SK-N-SH (cell line): ENCODE measurements at regions not wholly inside any gene's neighbourhood (a gene's known extent, or its start where the extent isn't known, plus 50 kb on each side); places are given as distances from the start of the nearest gene placed in this dataset.

Experiments
- CTCF ChIA-PET: fragments of 300-600, 350-600 bp; formaldehyde crosslinking; extraction: SDS; loops from one replicate; lab custom pipeline; 2021; lab: Yijun Ruan, JAX
- POLR2A ChIA-PET: fragments of 350-600 bp; sonication (Branson Sonifier 250); formaldehyde crosslinking; extraction: SDS; loops from one replicate; lab custom pipeline; 2020; ENCODE audit warnings: antibody characterized with exemption, inconsistent platforms; lab: Yijun Ruan, JAX
- DNase-seq: peaks from one replicate; pipeline ENCODE4 v3.0.0; 2012
- H2AFZ ChIP-seq: fragments of 200-600 bp; sonication (generic); 2 replicates; pipeline ENCODE4 v1.8.1; 2016; ENCODE audit warnings: antibody characterized with exemption, mild to moderate bottlenecking, low read depth
- H3F3A ChIP-seq: fragments of 200-600 bp; sonication (generic); replicated peaks from 2 replicates; pipeline ENCODE3; 2016; ENCODE audit warnings: antibody characterized with exemption, mild to moderate bottlenecking; ENCODE audit not compliant: insufficient read depth
- H3K27ac ChIP-seq, 2 experiments: fragments of 200-500 bp in 1 of 2; fragments of 200-600 bp in 1 of 2; sonication (Bioruptor generic) in 1 of 2; sonication (generic), shearing (Covaris generic) in 1 of 2; 2 replicates each; pipeline versions ENCODE4 v1.5.1 to v1.6.1; 2014 to 2016; ENCODE audit warnings: low read depth in 2 of 2, inconsistent platforms in 1 of 2, low read length in 1 of 2, mild to moderate bottlenecking in 1 of 2, mixed read lengths in 1 of 2
- H3K27me3 ChIP-seq: fragments of 200-600 bp; sonication (generic), shearing (Covaris generic); 2 replicates; pipeline ENCODE4 v1.6.1; 2016; ENCODE audit warnings: mixed run types; ENCODE audit not compliant: insufficient read depth
- H3K36me3 ChIP-seq, 2 experiments: fragments of 200-500 bp in 1 of 2; fragments of 200-600 bp in 1 of 2; sonication (Bioruptor generic) in 1 of 2; sonication (generic) in 1 of 2; replicated peaks in 1 of 2; 2 replicates each; pipeline versions ENCODE3 to v1.5.1; 2014 to 2016; ENCODE audit warnings: low read length in 1 of 2, mild to moderate bottlenecking in 1 of 2; ENCODE audit not compliant: insufficient read depth in 2 of 2, control insufficient read depth in 1 of 2
- H3K4me1 ChIP-seq, 2 experiments: fragments of 200-500 bp in 1 of 2; fragments of 200-600 bp in 1 of 2; sonication (Bioruptor generic) in 1 of 2; sonication (generic), shearing (Covaris generic) in 1 of 2; 2 replicates each; pipeline versions ENCODE4 v1.5.1 to v1.6.1; 2014 to 2016; ENCODE audit warnings: low read depth in 1 of 2, low read length in 1 of 2, mixed run types in 1 of 2; ENCODE audit not compliant: insufficient read depth in 2 of 2, control insufficient read depth in 1 of 2
- H3K4me2 ChIP-seq: fragments of 200-600 bp; sonication (generic), shearing (Covaris generic); 2 replicates; pipeline ENCODE4 v1.6.1; 2017; ENCODE audit warnings: mixed run types
- H3K4me3 ChIP-seq, 2 experiments: fragments of 200-500 bp in 1 of 2; fragments of 200-600 bp in 1 of 2; sonication (Bioruptor generic) in 1 of 2; sonication (generic), shearing (Covaris generic) in 1 of 2; 2 replicates each; pipeline versions ENCODE4 v1.5.1 to v1.8.1; 2014 to 2016; ENCODE audit warnings: low read depth in 2 of 2, inconsistent platforms in 1 of 2, low read length in 1 of 2, mild to moderate bottlenecking in 1 of 2, mixed read lengths in 1 of 2, moderate library complexity in 1 of 2
- H3K79me2 ChIP-seq: fragments of 200-600 bp; sonication (generic); 2 replicates; pipeline ENCODE4 v1.8.1; 2017; ENCODE audit warnings: mild to moderate bottlenecking; ENCODE audit not compliant: insufficient read depth
- H3K9ac ChIP-seq: fragments of 200-600 bp; sonication (generic); 2 replicates; pipeline ENCODE4 v1.6.1; 2017; ENCODE audit warnings: mixed run types
- H3K9me2 ChIP-seq: fragments of 200-600 bp; sonication (generic); 2 replicates; pipeline ENCODE4 v1.6.1; 2017; ENCODE audit warnings: mixed run types
- H3K9me3 ChIP-seq: fragments of 200-600 bp; sonication (generic); 2 replicates; pipeline ENCODE4 v1.6.1; 2017; ENCODE audit warnings: mixed run types, mild to moderate bottlenecking, moderate library complexity
- H4K20me1 ChIP-seq: fragments of 200-600 bp; sonication (generic); 2 replicates; pipeline ENCODE4 v1.6.1; 2017; ENCODE audit warnings: mild to moderate bottlenecking, mixed run types; ENCODE audit not compliant: insufficient read depth
- CHD2 ChIP-seq: fragments of 150-350 bp; IDR thresholded peaks from 2 replicates; pipeline ENCODE4 v1.6.1; 2018; ENCODE audit warnings: low read length; ENCODE audit not compliant: partially characterized antibody
- CTCF ChIP-seq: fragments of 200-600 bp; sonication (generic); IDR thresholded peaks from 2 replicates; pipeline ENCODE4 v1.6.1; 2017; ENCODE audit warnings: antibody characterized with exemption, mild to moderate bottlenecking, moderate library complexity
- FOSL2 ChIP-seq: IDR thresholded peaks from 2 replicates; pipeline ENCODE4 v1.4.0; 2012; ENCODE audit warnings: low read depth, mild to moderate bottlenecking, moderate library complexity, borderline replicate concordance
- FOXJ3 ChIP-seq: sonication (generic); formaldehyde crosslinking; IDR thresholded peaks from 2 replicates; pipeline ENCODE4 v1.5.1; 2020; ENCODE audit warnings: mild to moderate bottlenecking, missing genetic modification reagents
- FOXM1 ChIP-seq: IDR thresholded peaks from 2 replicates; pipeline ENCODE4 v1.4.0; 2012; ENCODE audit warnings: low read depth, mild to moderate bottlenecking
- GABPA ChIP-seq: IDR thresholded peaks from 2 replicates; pipeline ENCODE4 v1.4.0; 2012; ENCODE audit warnings: low read depth, mild to moderate bottlenecking
- NFIC ChIP-seq: IDR thresholded peaks from 2 replicates; pipeline ENCODE4 v1.4.0; 2012; ENCODE audit warnings: borderline replicate concordance
- RFX5 ChIP-seq: IDR thresholded peaks from 2 replicates; pipeline ENCODE4 v1.6.1; 2012; ENCODE audit warnings: mild to moderate bottlenecking, improper control_type of control experiment, low read length
- RXRA ChIP-seq: IDR thresholded peaks from 2 replicates; pipeline ENCODE4 v1.4.0; 2012; ENCODE audit warnings: low read depth, mild to moderate bottlenecking, borderline replicate concordance
- SMC3 ChIP-seq: IDR thresholded peaks from 2 replicates; pipeline ENCODE4 v1.6.1; 2012; ENCODE audit warnings: low read depth, low read length, improper control_type of control experiment
- TAF1 ChIP-seq: IDR thresholded peaks from 2 replicates; pipeline ENCODE4 v1.6.1; 2012; ENCODE audit warnings: low read depth, mild to moderate bottlenecking, low read length, moderate library complexity, borderline replicate concordance
- TCF12 ChIP-seq: IDR thresholded peaks from 2 replicates; pipeline ENCODE4 v1.4.0; 2012
- USF1 ChIP-seq: IDR thresholded peaks from 2 replicates; pipeline ENCODE4 v1.4.0; 2012; ENCODE audit warnings: low read depth, borderline replicate concordance
- WGBS: methylation state at CpG from one replicate; pipeline ENCODE4 v1.1.6; 2017; ENCODE audit warnings: low lambda C conversion rate; 5-methylcytosine and 5-hydroxymethylcytosine counted together
- TF ChIP-seq, protein P1 (sequence below): fragments of 150-350 bp; IDR thresholded peaks from 2 replicates; pipeline ENCODE4 v1.6.1; 2017; ENCODE audit warnings: antibody characterized with exemption, low read length, low read depth, borderline replicate concordance
- TF ChIP-seq, protein P2 (sequence below): IDR thresholded peaks from 2 replicates; pipeline ENCODE4 v1.6.1; 2012; ENCODE audit warnings: mild to moderate bottlenecking, low read depth, low read length, moderate library complexity
- TF ChIP-seq, protein P3 (sequence below): IDR thresholded peaks from 2 replicates; pipeline ENCODE4 v1.4.0; 2012; ENCODE audit warnings: low read depth
- TF ChIP-seq, protein P4 (sequence below): IDR thresholded peaks from 2 replicates; pipeline ENCODE4; 2012

- H2AFZ ChIP-seq, result no peak overlapping the region
- H4K20me1 ChIP-seq, result no peaks in the 10 kb centered on the region
- 0% methylated on average over 1 of the region's 1 CpG for WGBS
- H3K36me3 ChIP-seq, result no peaks in the 10 kb centered on the region
- ChIA-PET POLR2A (no interaction called here), CTCF (no interaction called here)
- H3K9ac ChIP-seq, result no peak overlapping the region
- H3K9me2 ChIP-seq, result no peaks in the 10 kb centered on the region
- H3K4me2 ChIP-seq, result no peak overlapping the region
- no peaks in the 10 kb centered on the region for H3K4me1 ChIP-seq
- H3K79me2 ChIP-seq, result no peaks in the 10 kb centered on the region
- H3K27ac ChIP-seq, result no peak overlapping the region
- H3K4me3 ChIP-seq, result no peak overlapping the region
- no peaks in the 10 kb centered on the region for H3F3A ChIP-seq
- DNase-seq, result no peak
- TF ChIP-seq, protein P1, sequence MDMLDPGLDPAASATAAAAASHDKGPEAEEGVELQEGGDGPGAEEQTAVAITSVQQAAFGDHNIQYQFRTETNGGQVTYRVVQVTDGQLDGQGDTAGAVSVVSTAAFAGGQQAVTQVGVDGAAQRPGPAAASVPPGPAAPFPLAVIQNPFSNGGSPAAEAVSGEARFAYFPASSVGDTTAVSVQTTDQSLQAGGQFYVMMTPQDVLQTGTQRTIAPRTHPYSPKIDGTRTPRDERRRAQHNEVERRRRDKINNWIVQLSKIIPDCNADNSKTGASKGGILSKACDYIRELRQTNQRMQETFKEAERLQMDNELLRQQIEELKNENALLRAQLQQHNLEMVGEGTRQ, result no peak
- TF ChIP-seq SMC3, result no peak
- no peak for TF ChIP-seq NFIC
- TF ChIP-seq, protein P2, sequence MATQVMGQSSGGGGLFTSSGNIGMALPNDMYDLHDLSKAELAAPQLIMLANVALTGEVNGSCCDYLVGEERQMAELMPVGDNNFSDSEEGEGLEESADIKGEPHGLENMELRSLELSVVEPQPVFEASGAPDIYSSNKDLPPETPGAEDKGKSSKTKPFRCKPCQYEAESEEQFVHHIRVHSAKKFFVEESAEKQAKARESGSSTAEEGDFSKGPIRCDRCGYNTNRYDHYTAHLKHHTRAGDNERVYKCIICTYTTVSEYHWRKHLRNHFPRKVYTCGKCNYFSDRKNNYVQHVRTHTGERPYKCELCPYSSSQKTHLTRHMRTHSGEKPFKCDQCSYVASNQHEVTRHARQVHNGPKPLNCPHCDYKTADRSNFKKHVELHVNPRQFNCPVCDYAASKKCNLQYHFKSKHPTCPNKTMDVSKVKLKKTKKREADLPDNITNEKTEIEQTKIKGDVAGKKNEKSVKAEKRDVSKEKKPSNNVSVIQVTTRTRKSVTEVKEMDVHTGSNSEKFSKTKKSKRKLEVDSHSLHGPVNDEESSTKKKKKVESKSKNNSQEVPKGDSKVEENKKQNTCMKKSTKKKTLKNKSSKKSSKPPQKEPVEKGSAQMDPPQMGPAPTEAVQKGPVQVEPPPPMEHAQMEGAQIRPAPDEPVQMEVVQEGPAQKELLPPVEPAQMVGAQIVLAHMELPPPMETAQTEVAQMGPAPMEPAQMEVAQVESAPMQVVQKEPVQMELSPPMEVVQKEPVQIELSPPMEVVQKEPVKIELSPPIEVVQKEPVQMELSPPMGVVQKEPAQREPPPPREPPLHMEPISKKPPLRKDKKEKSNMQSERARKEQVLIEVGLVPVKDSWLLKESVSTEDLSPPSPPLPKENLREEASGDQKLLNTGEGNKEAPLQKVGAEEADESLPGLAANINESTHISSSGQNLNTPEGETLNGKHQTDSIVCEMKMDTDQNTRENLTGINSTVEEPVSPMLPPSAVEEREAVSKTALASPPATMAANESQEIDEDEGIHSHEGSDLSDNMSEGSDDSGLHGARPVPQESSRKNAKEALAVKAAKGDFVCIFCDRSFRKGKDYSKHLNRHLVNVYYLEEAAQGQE, result no peak
- TF ChIP-seq CTCF, result no peak
- TF ChIP-seq GABPA, result no peak
- TF ChIP-seq TCF12, result no peak
- no peak for TF ChIP-seq CHD2
- no peak for TF ChIP-seq RXRA
- TF ChIP-seq FOXM1, result no peak
- TF ChIP-seq FOSL2, result no peak
- no peak for TF ChIP-seq RFX5
- H3K27me3 ChIP-seq, result no peaks in the 10 kb centered on the region
- peaks cover 12% of the 10 kb centered on the region; the same call in 1 of the 2 replicates for H3K9me3 ChIP-seq
Observed at GRCh38 chr5:63860379-63860778, 101.9 kb downstream of the HTR1A start.

- Histone ChIP-seq H3K9me3 (no peaks in the 10 kb centered on the region), H3K27me3 (no peaks in the 10 kb centered on the region), H3F3A (no peaks in the 10 kb centered on the region), H3K79me2 (no peaks in the 10 kb centered on the region), H3K9ac (no peak overlapping the region), H3K9me2 (no peaks in the 10 kb centered on the region), H4K20me1 (no peaks in the 10 kb centered on the region), H3K4me2 (no peak overlapping the region), H3K4me1 (no peaks in the 10 kb centered on the region), H3K36me3 (no peaks in the 10 kb centered on the region), H3K4me3 (no peak overlapping the region), H3K27ac (no peak overlapping the region), H2AFZ (no peak overlapping the region)
- DNase-seq, result no peak
- POLR2A ChIA-PET, result no interaction called here
- CTCF ChIA-PET, result no interaction called here
- WGBS, result 4% methylated on average over 2 of the region's 2 CpGs
- TF ChIP-seq FOXJ3 (no peak), TAF1 (no peak), NFIC (no peak), USF1 (no peak), CHD2 (no peak)
- TF ChIP-seq, protein P3, sequence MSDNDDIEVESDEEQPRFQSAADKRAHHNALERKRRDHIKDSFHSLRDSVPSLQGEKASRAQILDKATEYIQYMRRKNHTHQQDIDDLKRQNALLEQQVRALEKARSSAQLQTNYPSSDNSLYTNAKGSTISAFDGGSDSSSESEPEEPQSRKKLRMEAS, result no peak
- TF ChIP-seq, protein P1, result no peak
- TF ChIP-seq, protein P4, sequence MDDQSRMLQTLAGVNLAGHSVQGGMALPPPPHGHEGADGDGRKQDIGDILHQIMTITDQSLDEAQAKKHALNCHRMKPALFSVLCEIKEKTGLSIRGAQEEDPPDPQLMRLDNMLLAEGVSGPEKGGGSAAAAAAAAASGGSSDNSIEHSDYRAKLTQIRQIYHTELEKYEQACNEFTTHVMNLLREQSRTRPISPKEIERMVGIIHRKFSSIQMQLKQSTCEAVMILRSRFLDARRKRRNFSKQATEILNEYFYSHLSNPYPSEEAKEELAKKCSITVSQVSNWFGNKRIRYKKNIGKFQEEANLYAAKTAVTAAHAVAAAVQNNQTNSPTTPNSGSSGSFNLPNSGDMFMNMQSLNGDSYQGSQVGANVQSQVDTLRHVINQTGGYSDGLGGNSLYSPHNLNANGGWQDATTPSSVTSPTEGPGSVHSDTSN, result no peak
Observed at GRCh38 chr5:63854076-63854475, 108.2 kb downstream of the HTR1A start.
